Astrocyte of the cerebellum (primary cell): ENCODE measurements at regions not wholly inside any gene's neighbourhood (a gene's known extent, or its start where the extent isn't known, plus 50 kb on each side); places are given as distances from the start of the nearest gene placed in this dataset.

Source experiments
- DNase-seq: peaks from one replicate; pipeline ENCODE4 v3.0.0-alpha.2; 2011; ENCODE audit warnings: low read depth
- H3K4me3 ChIP-seq: 2 replicates; pipeline ENCODE4 v1.5.1; 2011; ENCODE audit warnings: mild to moderate bottlenecking, low read depth, low read length, moderate library complexity
- in situ Hi-C: cut with HindIII; loops from 2 replicates; pipeline ENCODE4 v1.10.0; 2017; ENCODE audit warnings: low sequenced_read_pairs
- TF ChIP-seq, protein P1 (sequence below): IDR thresholded peaks from 2 replicates; pipeline ENCODE4 v1.5.1; 2012; ENCODE audit warnings: low read length, low read depth, moderate library complexity, mild to moderate bottlenecking; ENCODE audit errors: missing control alignments

DNA sequence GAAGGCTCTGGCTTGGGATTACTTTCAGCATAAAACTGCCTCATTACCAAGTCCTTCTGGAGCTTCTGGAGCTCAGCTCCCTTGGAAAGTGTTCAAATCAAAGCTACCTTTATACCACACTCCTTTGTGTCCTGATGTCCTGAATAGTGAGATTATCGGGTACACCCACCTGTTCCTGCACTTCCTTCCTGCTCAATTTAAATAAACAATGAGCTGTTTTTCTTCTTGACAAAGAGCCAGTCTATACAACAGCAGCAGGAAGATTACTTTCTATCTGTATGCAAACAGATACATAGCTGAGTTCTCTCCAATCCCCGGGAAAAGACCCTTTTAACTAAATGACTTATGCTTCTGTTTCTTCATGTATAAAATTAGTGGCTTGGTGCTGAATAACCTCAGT is 258.0 kb upstream of the FMN2 start:
- in situ Hi-C loops: no loop called here
- DNase-seq: no peak
- no peak overlapping the region for H3K4me3 ChIP-seq
- TF ChIP-seq, protein P1, sequence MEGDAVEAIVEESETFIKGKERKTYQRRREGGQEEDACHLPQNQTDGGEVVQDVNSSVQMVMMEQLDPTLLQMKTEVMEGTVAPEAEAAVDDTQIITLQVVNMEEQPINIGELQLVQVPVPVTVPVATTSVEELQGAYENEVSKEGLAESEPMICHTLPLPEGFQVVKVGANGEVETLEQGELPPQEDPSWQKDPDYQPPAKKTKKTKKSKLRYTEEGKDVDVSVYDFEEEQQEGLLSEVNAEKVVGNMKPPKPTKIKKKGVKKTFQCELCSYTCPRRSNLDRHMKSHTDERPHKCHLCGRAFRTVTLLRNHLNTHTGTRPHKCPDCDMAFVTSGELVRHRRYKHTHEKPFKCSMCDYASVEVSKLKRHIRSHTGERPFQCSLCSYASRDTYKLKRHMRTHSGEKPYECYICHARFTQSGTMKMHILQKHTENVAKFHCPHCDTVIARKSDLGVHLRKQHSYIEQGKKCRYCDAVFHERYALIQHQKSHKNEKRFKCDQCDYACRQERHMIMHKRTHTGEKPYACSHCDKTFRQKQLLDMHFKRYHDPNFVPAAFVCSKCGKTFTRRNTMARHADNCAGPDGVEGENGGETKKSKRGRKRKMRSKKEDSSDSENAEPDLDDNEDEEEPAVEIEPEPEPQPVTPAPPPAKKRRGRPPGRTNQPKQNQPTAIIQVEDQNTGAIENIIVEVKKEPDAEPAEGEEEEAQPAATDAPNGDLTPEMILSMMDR: no peak

DNA sequence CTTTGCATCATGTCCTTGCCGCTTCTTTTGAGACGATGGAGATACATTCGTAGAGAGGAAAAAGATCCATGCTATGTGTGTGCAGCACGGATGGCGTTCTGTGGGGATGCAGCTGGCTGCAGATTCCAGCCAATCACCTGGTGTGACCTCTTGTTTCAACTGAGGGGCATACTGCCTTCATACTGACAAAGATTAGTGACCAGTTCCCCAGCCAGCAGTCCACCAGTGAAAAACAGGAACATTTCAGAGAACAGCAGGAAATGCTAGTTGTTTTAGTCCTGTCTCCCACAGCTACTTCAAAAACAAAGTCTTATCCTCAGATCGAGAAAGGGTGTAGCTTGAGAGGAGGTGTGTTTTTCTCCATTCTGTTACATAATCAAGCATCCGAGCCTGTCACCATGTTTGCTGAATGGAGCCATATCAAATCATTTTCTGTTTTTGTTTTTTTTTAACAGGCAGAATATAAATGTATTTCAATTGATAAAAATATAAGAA is 255.7 kb upstream of the FMN2 start:
- no peak overlapping the region for H3K4me3 ChIP-seq
- DNase-seq: no peak
- in situ Hi-C loops: no loop called here
- TF ChIP-seq, protein P1: no peak

DNA sequence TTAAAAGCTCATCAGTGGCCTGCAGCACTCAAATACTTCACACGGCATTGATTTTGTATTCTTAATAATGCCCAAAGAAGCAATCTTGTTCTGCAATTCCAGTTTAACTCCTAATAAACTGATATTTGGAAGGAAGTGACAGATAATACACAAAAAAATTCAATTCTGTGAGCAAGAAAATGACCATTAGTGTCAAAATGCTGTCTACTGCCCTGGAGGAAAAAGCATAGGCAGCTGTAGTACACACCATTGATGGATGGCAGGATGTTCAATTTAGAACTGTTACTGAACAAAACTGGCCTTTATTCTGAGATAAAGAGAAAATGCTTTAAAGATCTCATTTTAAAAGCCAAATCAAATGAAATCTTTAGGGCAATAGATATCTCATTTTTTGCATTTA is 251.3 kb upstream of the FMN2 start:
- in situ Hi-C loops: no loop called here
- H3K4me3 ChIP-seq: no peak overlapping the region
- no peak for DNase-seq
- TF ChIP-seq, protein P1: no peak

DNA sequence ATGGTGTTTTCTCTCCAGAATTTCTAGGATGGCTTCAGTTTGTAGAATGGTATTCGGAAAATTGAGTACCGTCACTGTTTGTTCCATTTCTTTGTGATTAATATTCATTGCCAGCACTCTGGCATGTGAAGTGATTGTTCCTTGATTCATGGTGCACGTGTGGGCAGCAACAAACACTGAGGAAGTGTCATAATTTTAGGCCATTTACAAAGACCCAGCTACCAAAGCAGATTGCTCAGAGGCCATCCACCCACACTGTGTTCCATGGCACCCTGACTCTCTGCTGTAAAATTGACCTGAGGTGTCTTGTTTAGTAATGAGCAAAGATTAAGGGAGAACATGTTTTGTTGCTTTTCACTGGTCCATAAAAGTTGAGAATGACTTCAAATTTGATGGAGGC is 250.9 kb upstream of the FMN2 start:
- in situ Hi-C loops: no loop called here
- no peak overlapping the region for H3K4me3 ChIP-seq
- TF ChIP-seq, protein P1: no peak
- no peak for DNase-seq

DNA sequence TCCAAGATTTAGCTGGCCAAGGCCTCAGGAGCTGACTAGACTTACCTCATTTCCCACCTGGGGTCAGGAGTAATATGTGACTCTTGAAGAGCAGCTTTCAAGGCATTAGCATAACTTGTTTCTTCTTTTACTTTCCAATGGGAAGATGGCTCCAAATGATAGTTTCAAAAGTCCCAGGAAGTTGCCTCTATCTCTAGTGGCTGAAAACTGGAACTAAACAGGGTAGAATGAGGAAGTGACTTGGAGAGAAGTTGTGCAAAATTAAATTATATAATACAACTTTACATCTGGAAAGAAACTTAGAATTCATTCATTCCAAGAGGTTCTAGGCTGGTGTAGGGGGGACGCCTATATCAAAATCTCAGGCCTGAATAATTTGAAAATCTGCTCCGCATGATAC is 250.1 kb upstream of the FMN2 start:
- in situ Hi-C loops: no loop called here
- DNase-seq: no peak
- TF ChIP-seq, protein P1: no peak
- H3K4me3 ChIP-seq: no peak overlapping the region

DNA sequence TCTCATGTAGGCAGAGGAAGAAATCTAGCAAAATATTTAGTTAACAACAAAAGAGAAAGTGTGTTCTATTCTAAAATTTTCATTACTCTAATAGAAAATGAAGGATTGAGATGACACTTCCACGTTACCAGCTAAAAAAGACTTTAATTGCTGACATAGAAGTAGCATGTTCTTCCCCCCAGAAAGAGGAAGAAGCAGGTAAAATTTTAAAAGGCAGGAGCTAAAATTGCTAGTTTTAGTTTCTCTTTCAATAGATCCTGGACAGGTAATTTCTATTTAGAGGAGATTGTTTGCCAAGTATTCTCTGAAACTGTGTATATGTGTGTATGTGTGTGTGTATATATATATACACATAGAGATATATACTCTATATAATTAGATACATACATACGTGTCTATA is 248.1 kb upstream of the FMN2 start:
- no peak overlapping the region for H3K4me3 ChIP-seq
- DNase-seq: no peak
- in situ Hi-C loops: no loop called here
- TF ChIP-seq, protein P1: no peak

DNA sequence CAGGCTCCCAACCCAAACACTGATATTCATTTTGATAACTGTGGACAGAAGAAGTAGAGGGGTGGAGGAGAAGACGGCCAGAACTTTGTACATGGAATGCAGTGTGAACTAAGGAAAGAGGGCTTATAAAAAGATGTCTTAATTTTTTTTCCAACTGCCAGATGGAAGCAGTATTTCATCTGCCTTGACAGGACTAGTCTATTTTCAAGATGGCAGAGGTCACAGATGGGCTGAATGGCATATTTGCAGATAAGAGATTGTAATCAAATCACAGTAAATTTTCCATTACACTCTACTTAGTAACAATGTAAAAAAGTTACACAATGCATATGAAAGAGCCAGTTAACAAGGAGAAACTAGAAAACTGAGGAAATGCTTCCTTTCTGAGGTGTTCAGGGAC is 246.8 kb upstream of the FMN2 start:
- no peak for DNase-seq
- TF ChIP-seq, protein P1: no peak
- in situ Hi-C loops: no loop called here
- H3K4me3 ChIP-seq: no peak overlapping the region
